GM18907 (cell line): ENCODE measurements at regions not wholly inside any gene's neighbourhood (a gene's known extent, or its start where the extent isn't known, plus 50 kb on each side); places are given as distances from the start of the nearest gene placed in this dataset.
"Not testable (repeated sequence)": the region's sequence is repeated elsewhere in the genome, so short reads cannot be mapped to it uniquely, and the experiment has no call there.

Experiments used
- ATAC-seq: cut with Tn5 transposase; IDR thresholded peaks from one replicate; pipeline ENCODE4 v1.9.1; 2021; ENCODE audit warnings: mild to moderate bottlenecking, moderate library complexity; ENCODE audit not compliant: unreplicated experiment

- ATAC-seq, result no peak
Observed at GRCh38 chr1:189971656-189972055, 506.0 kb downstream of the BRINP3 start.

GRCh38 chr1:189977184-189977583 lies 500.5 kb downstream of the BRINP3 start:
- no peak for ATAC-seq

GRCh38 chr1:189983166-189983890 lies 494.3 kb downstream of the BRINP3 start:
- ATAC-seq, result no peak

- no peak for ATAC-seq
Observed at GRCh38 chr1:189986516-189986915, 491.1 kb downstream of the BRINP3 start.

GRCh38 chr1:189987509-189987908 lies 490.2 kb downstream of the BRINP3 start:
- no peak for ATAC-seq

- ATAC-seq, result no peak
Observed at GRCh38 chr1:189992856-189993255, 484.8 kb downstream of the BRINP3 start.

- ATAC-seq, result no peak
Observed at GRCh38 chr1:190000365-190000872, 477.2 kb downstream of the BRINP3 start.

GRCh38 chr1:190001187-190001586 lies 476.5 kb downstream of the BRINP3 start:
- no peak for ATAC-seq

- ATAC-seq, result no peak
Observed at GRCh38 chr1:190003376-190003775, 474.3 kb downstream of the BRINP3 start.

- no peak for ATAC-seq
Observed at GRCh38 chr1:190011585-190011984, 466.1 kb downstream of the BRINP3 start.

GRCh38 chr1:190019151-190019550 lies 458.5 kb downstream of the BRINP3 start:
- not testable (repeated sequence) for ATAC-seq

- no peak for ATAC-seq
Observed at GRCh38 chr1:190019717-190020116, 457.9 kb downstream of the BRINP3 start.

- ATAC-seq, result no peak
Observed at GRCh38 chr1:190022709-190023108, 455.0 kb downstream of the BRINP3 start.

GRCh38 chr1:190029441-190029840 lies 448.2 kb downstream of the BRINP3 start:
- ATAC-seq, result no peak

- no peak for ATAC-seq
Observed at GRCh38 chr1:190043655-190044054, 434.0 kb downstream of the BRINP3 start.

GRCh38 chr1:190046231-190046630 lies 431.4 kb downstream of the BRINP3 start:
- no peak for ATAC-seq
